ENCODE measurements at regions not wholly inside any gene's neighbourhood (a gene's known extent, or its start where the extent isn't known, plus 50 kb on each side); places are given as distances from the start of the nearest gene placed in this dataset.

GRCh38 chrX:39809331-39809730, 288.4 kb downstream of the BCOR start:
- DNase-seq (ENCODE audit: extremely low read depth in 1 of 11, low read depth in 9 of 11, low spot score in 4 of 11) = no peak

- DNase-seq (ENCODE audit: extremely low read depth in 1 of 11, low read depth in 9 of 11, low spot score in 4 of 11) = no peak
Observed at GRCh38 chrX:39810901-39811300, 286.9 kb downstream of the BCOR start.

GRCh38 chrX:39811376-39811775, 286.4 kb downstream of the BCOR start:
- DNase-seq (ENCODE audit: extremely low read depth in 1 of 11, low read depth in 9 of 11, low spot score in 4 of 11) = no peak

- DNase-seq (ENCODE audit: extremely low read depth in 1 of 11, low read depth in 9 of 11, low spot score in 4 of 11) = no peak
Observed at GRCh38 chrX:39813631-39814277, 284.0 kb downstream of the BCOR start.

GRCh38 chrX:39814391-39814790, 283.4 kb downstream of the BCOR start:
- no peak for DNase-seq (ENCODE audit: extremely low read depth in 1 of 11, low read depth in 9 of 11, low spot score in 4 of 11)

GRCh38 chrX:39815631-39816030, 282.1 kb downstream of the BCOR start:
- DNase-seq (ENCODE audit: extremely low read depth in 1 of 11, low read depth in 9 of 11, low spot score in 4 of 11) = no peak

GRCh38 chrX:39816871-39817731, 280.7 kb downstream of the BCOR start:
- DNase-seq (ENCODE audit: extremely low read depth in 1 of 11, low read depth in 9 of 11, low spot score in 4 of 11) = no peak

GRCh38 chrX:39817754-39818470, 279.8 kb downstream of the BCOR start:
- DNase-seq (ENCODE audit: extremely low read depth in 1 of 11, low read depth in 9 of 11, low spot score in 4 of 11) = no peak

- no peak for DNase-seq (ENCODE audit: extremely low read depth in 1 of 11, low read depth in 9 of 11, low spot score in 4 of 11)
Observed at GRCh38 chrX:39818750-39819149, 279.0 kb downstream of the BCOR start.

- peak in 1 of 11 donors; percentile 40 for DNase-seq (ENCODE audit: extremely low read depth in 1 of 11, low read depth in 9 of 11, low spot score in 4 of 11)
Observed at GRCh38 chrX:39819921-39820849, 277.6 kb downstream of the BCOR start.

- peak in 1 of 11 donors; percentile 43 for DNase-seq (ENCODE audit: extremely low read depth in 1 of 11, low read depth in 9 of 11, low spot score in 4 of 11)
Observed at GRCh38 chrX:39820938-39821708, 276.6 kb downstream of the BCOR start.

- DNase-seq (ENCODE audit: extremely low read depth in 1 of 11, low read depth in 9 of 11, low spot score in 4 of 11) = no peak
Observed at GRCh38 chrX:39821709-39822095, 276.1 kb downstream of the BCOR start.

- no peak for DNase-seq (ENCODE audit: extremely low read depth in 1 of 11, low read depth in 9 of 11, low spot score in 4 of 11)
Observed at GRCh38 chrX:39822133-39822748, 275.5 kb downstream of the BCOR start.

GRCh38 chrX:39823424-39823823, 274.3 kb downstream of the BCOR start:
- DNase-seq (ENCODE audit: extremely low read depth in 1 of 11, low read depth in 9 of 11, low spot score in 4 of 11) = no peak

- DNase-seq (ENCODE audit: extremely low read depth in 1 of 11, low read depth in 9 of 11, low spot score in 4 of 11) = no peak
Observed at GRCh38 chrX:39823854-39824253, 273.9 kb downstream of the BCOR start.

GRCh38 chrX:39826813-39827543, 270.8 kb downstream of the BCOR start:
- no peak for DNase-seq (ENCODE audit: extremely low read depth in 1 of 11, low read depth in 9 of 11, low spot score in 4 of 11)

GRCh38 chrX:39827951-39828350, 269.8 kb downstream of the BCOR start:
- DNase-seq (ENCODE audit: extremely low read depth in 1 of 11, low read depth in 9 of 11, low spot score in 4 of 11) = no peak

All from renal cortex interstitium (tissue), 11 donors.